ENCODE measurements at regions not wholly inside any gene's neighbourhood (a gene's known extent, or its start where the extent isn't known, plus 50 kb on each side); places are given as distances from the start of the nearest gene placed in this dataset.

- H3K79me2 ChIP-seq (replicated peaks; ENCODE audit: insufficient read depth, low read length), result no peaks in the 10 kb centered on the region
- H3K9me3 ChIP-seq (ENCODE audit: low read length), result no peaks in the 10 kb centered on the region
- no peaks in the 10 kb centered on the region for H3K27me3 ChIP-seq (ENCODE audit: insufficient read depth, low read depth, low read length)
- H3K9ac ChIP-seq (ENCODE audit: low read length), result no peak overlapping the region
- no peak overlapping the region for H2AFZ ChIP-seq (ENCODE audit: low read depth, low read length)
- no peaks in the 10 kb centered on the region for H3F3A ChIP-seq (ENCODE audit: insufficient read depth, low read length, poor library complexity, severe bottlenecking)
- no peaks in the 10 kb centered on the region for H3K36me3 ChIP-seq (ENCODE audit: insufficient read depth, low read length)
- no peaks in the 10 kb centered on the region for H3K9me2 ChIP-seq (ENCODE audit: insufficient read depth, low read length)
- TF ChIP-seq POLR2AphosphoS5 (IDR thresholded peaks at IDR 0.05) (no peak), REST (IDR thresholded peaks at IDR 0.05; ENCODE audit: borderline replicate concordance) (no peak)
- no peak overlapping the region for H3K27ac ChIP-seq (ENCODE audit: low read length)
- no peak overlapping the region for H3K4me2 ChIP-seq (ENCODE audit: low read length)
- H3K4me3 ChIP-seq (ENCODE audit: low read length), result no peak overlapping the region
- H4K20me1 ChIP-seq (ENCODE audit: insufficient read depth), result no peaks in the 10 kb centered on the region
Measured at GRCh38 chr2:8394569-8395359, 287.1 kb upstream of the ID2 start.

DNA sequence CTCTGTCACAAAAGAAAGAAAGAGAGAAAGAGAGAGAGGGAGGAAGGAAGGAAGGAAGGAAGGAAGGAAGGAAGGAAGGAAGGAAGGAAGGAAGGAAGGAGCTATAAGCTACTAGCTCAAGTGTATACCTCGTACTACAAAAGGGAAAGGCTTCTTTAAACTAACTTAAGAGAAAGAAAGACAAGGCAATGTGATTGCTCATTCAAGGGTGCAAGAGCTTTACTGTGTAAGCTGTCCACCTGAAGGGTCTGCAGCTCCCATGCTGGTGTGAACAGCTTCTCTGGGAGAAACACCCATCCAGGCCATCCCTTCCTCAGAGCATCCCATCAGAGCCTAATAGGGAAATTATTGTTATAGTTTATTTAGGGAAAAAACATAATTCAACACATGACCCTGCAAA, 286.1 kb upstream of the ID2 start:
- H3K4me3 ChIP-seq (ENCODE audit: low read length), result no peak overlapping the region
- H3K9ac ChIP-seq (ENCODE audit: low read length), result no peak overlapping the region
- no peaks in the 10 kb centered on the region for H3K27me3 ChIP-seq (ENCODE audit: insufficient read depth, low read depth, low read length)
- TF ChIP-seq POLR2AphosphoS5 (IDR thresholded peaks at IDR 0.05), result no peak
- no peak for TF ChIP-seq EP300 (conservative IDR thresholded peaks at IDR 0.05; ENCODE audit: poor library complexity, severe bottlenecking)
- no peak for TF ChIP-seq MXI1 (conservative IDR thresholded peaks at IDR 0.05; ENCODE audit: poor library complexity, severe bottlenecking)
- TF ChIP-seq REST (IDR thresholded peaks at IDR 0.05; ENCODE audit: borderline replicate concordance), result no peak
- no peak for TF ChIP-seq TAF1 (IDR thresholded peaks at IDR 0.05; ENCODE audit: low read depth)
- no peak for TF ChIP-seq EZH2 (IDR thresholded peaks at IDR 0.05; ENCODE audit: borderline replicate concordance, insufficient read depth, low read length, poor library complexity, severe bottlenecking)
- TF ChIP-seq CTCF (IDR thresholded peaks at IDR 0.05; ENCODE audit: poor library complexity, severe bottlenecking), result no peak
- TF ChIP-seq SMC3 (conservative IDR thresholded peaks at IDR 0.05; ENCODE audit: poor library complexity), result no peak
- no peak for TF ChIP-seq RAD21 (conservative IDR thresholded peaks at IDR 0.05)
- H3K4me2 ChIP-seq (ENCODE audit: low read length), result no peak overlapping the region
- no peaks in the 10 kb centered on the region for H3K79me2 ChIP-seq (replicated peaks; ENCODE audit: insufficient read depth, low read length)
- H3K27ac ChIP-seq (ENCODE audit: low read length), result no peak overlapping the region
- H3K36me3 ChIP-seq (ENCODE audit: insufficient read depth, low read length), result no peaks in the 10 kb centered on the region
- H3K9me3 ChIP-seq (ENCODE audit: low read length), result no peaks in the 10 kb centered on the region
- no peaks in the 10 kb centered on the region for H4K20me1 ChIP-seq (ENCODE audit: insufficient read depth)
- H3K9me2 ChIP-seq (ENCODE audit: insufficient read depth, low read length), result no peaks in the 10 kb centered on the region
- no peak overlapping the region for H2AFZ ChIP-seq (ENCODE audit: low read depth, low read length)
- H3F3A ChIP-seq (ENCODE audit: insufficient read depth, low read length, poor library complexity, severe bottlenecking), result no peaks in the 10 kb centered on the region

Data from neural cell (in vitro differentiated cells).